ENCODE measurements at regions not wholly inside any gene's neighbourhood (a gene's known extent, or its start where the extent isn't known, plus 50 kb on each side); places are given as distances from the start of the nearest gene placed in this dataset.

DNA sequence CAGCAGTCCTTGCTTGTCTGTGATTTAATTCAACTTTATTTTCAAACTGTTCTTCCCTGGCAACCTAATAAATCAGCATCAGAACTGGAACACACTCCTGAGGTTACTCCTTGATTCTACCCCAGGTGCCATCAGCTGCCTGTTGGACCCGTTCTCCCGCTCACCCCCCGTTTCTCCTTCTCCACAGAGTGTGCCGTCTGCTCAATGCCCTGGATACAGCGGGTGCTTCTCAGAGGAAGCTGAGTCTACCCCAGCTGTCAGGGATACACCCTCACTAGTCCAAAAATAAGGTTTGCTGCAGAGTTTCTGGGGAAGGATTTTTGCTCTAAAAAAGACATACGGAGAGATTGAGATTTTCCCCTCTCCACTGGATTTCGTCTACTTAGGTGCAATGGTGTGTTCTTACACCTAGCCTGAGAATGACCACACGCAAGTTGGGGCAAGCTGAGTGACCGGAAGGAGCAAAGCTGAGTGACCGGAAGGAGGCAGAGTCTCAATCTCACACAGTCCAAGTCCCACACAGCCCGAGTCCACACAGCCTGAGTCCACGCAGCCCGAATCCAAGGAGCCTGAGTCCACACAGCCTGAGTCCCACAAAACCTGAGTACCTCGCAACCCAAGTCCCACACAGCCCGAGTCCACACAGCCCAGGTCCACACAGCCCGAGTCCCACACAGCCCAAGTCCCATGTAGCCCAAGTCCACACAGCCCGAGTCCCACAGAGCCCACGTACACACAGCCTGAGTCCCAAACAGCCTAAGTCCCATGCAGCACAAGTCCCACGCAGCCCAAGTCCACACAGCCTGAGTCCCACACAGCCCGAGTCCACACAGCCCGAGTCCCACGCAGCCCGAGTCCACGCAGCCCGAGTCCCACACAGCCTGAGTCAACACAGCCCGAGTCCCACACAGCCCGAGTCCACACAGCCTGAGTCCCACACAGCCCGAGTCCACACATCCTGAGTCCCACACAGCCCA, 58.6 kb upstream of the DACT2 start:
- TF ChIP-seq SUZ12 (IDR thresholded peaks at IDR 0.05) (no peak), SP1 (IDR thresholded peaks at IDR 0.05) (no peak), ZNF384 (IDR thresholded peaks at IDR 0.05) (no peak), FOXK2 (IDR thresholded peaks at IDR 0.05) (no peak), ELF4 (IDR thresholded peaks at IDR 0.05) (no peak)

All from HEK293T (cell line).